OCI-M2 (cell line): ENCODE measurements at regions not wholly inside any gene's neighbourhood (a gene's known extent, or its start where the extent isn't known, plus 50 kb on each side); places are given as distances from the start of the nearest gene placed in this dataset.

Experiments
- DNase-seq: peaks from one replicate; lab custom pipeline; 2025; ENCODE audit not compliant: unreplicated experiment; lab: John Stamatoyannopoulos, UW

- no peak for DNase-seq
Measured at GRCh38 chr20:11794525-11794924, 123.2 kb upstream of the BTBD3 start.

- no peak for DNase-seq
Measured at GRCh38 chr20:11795071-11795615, 122.5 kb upstream of the BTBD3 start.

- no peak for DNase-seq
Measured at GRCh38 chr20:11796026-11796425, 121.7 kb upstream of the BTBD3 start.

GRCh38 chr20:11797156-11797555 is 120.5 kb upstream of the BTBD3 start:
- DNase-seq = no peak

- no peak for DNase-seq
Measured at GRCh38 chr20:11799281-11799684, 118.4 kb upstream of the BTBD3 start.

GRCh38 chr20:11807054-11808048 is 110.3 kb upstream of the BTBD3 start:
- no peak for DNase-seq

- no peak for DNase-seq
Measured at GRCh38 chr20:11808841-11809240, 108.9 kb upstream of the BTBD3 start.

GRCh38 chr20:11810311-11811083 is 107.2 kb upstream of the BTBD3 start:
- no peak for DNase-seq

- no peak for DNase-seq
Measured at GRCh38 chr20:11813106-11813890, 104.4 kb upstream of the BTBD3 start.

- no peak for DNase-seq
Measured at GRCh38 chr20:11814267-11814666, 103.4 kb upstream of the BTBD3 start.

- DNase-seq = no peak
Measured at GRCh38 chr20:11820838-11821237, 96.9 kb upstream of the BTBD3 start.

- no peak for DNase-seq
Measured at GRCh38 chr20:11822540-11822794, 95.2 kb upstream of the BTBD3 start.

GRCh38 chr20:11826334-11826733 is 91.4 kb upstream of the BTBD3 start:
- DNase-seq = no peak

- no peak for DNase-seq
Measured at GRCh38 chr20:11832397-11832796, 85.3 kb upstream of the BTBD3 start.

- no peak for DNase-seq
Measured at GRCh38 chr20:11832851-11833250, 84.8 kb upstream of the BTBD3 start.

- DNase-seq = no peak
Measured at GRCh38 chr20:11833825-11834224, 83.9 kb upstream of the BTBD3 start.

- DNase-seq = no peak
Measured at GRCh38 chr20:11838076-11838636, 79.5 kb upstream of the BTBD3 start.

- DNase-seq = no peak
Measured at GRCh38 chr20:11841972-11842461, 75.7 kb upstream of the BTBD3 start.

GRCh38 chr20:11843289-11843688 is 74.4 kb upstream of the BTBD3 start:
- DNase-seq = no peak

GRCh38 chr20:11844691-11845090 is 73.0 kb upstream of the BTBD3 start:
- DNase-seq = no peak

- no peak for DNase-seq
Measured at GRCh38 chr20:11845340-11845739, 72.4 kb upstream of the BTBD3 start.
